Daoy (cell line): ENCODE measurements at regions not wholly inside any gene's neighbourhood (a gene's known extent, or its start where the extent isn't known, plus 50 kb on each side); places are given as distances from the start of the nearest gene placed in this dataset.

Experiments
- DNase-seq: peaks from one replicate; pipeline ENCODE4 v3.0.0-alpha.2; 2015; ENCODE audit warnings: low read depth

GRCh38 chr2:128748835-128749605 lies 430.4 kb upstream of the HS6ST1 start:
- DNase-seq, result no peak

- no peak for DNase-seq
Measured at GRCh38 chr2:128750328-128751165, 431.9 kb upstream of the HS6ST1 start.

- no peak for DNase-seq
Measured at GRCh38 chr2:128751746-128752145, 433.1 kb upstream of the HS6ST1 start.

- no peak for DNase-seq
Measured at GRCh38 chr2:128752691-128753263, 434.1 kb upstream of the HS6ST1 start.

- no peak for DNase-seq
Measured at GRCh38 chr2:128753321-128753720, 434.7 kb upstream of the HS6ST1 start.

- DNase-seq, result no peak
Measured at GRCh38 chr2:128753800-128754199, 435.1 kb upstream of the HS6ST1 start.

GRCh38 chr2:128754246-128754724 lies 435.6 kb upstream of the HS6ST1 start:
- peak; percentile 15 for DNase-seq

- no peak for DNase-seq
Measured at GRCh38 chr2:128755695-128756364, 437.2 kb upstream of the HS6ST1 start.

- no peak for DNase-seq
Measured at GRCh38 chr2:128756365-128756717, 437.7 kb upstream of the HS6ST1 start.

- DNase-seq, result no peak
Measured at GRCh38 chr2:128765811-128766210, 447.1 kb upstream of the HS6ST1 start.

- DNase-seq, result no peak
Measured at GRCh38 chr2:128768041-128768440, 449.4 kb upstream of the HS6ST1 start.

- no peak for DNase-seq
Measured at GRCh38 chr2:128769457-128770142, 450.9 kb upstream of the HS6ST1 start.

GRCh38 chr2:128770143-128771085 lies 451.7 kb upstream of the HS6ST1 start:
- no peak for DNase-seq

- DNase-seq, result no peak
Measured at GRCh38 chr2:128771401-128771800, 452.7 kb upstream of the HS6ST1 start.

- DNase-seq, result no peak
Measured at GRCh38 chr2:128772671-128773070, 454.0 kb upstream of the HS6ST1 start.

- DNase-seq, result no peak
Measured at GRCh38 chr2:128773641-128774319, 455.1 kb upstream of the HS6ST1 start.

- no peak for DNase-seq
Measured at GRCh38 chr2:128774320-128775216, 455.9 kb upstream of the HS6ST1 start.

GRCh38 chr2:128775217-128775913 lies 456.7 kb upstream of the HS6ST1 start:
- DNase-seq, result no peak
